Esophagus muscularis mucosa (tissue), 4 donors: ENCODE measurements at regions not wholly inside any gene's neighbourhood (a gene's known extent, or its start where the extent isn't known, plus 50 kb on each side); places are given as distances from the start of the nearest gene placed in this dataset.

Experiments
- DNase-seq: peaks from one replicate; pipeline ENCODE4 v3.0.0-alpha.2; 2017; ENCODE audit errors: extremely low spot score
- H3K27ac ChIP-seq, 4 donors: fragments of 200-600 bp; sonication (generic); replicated peaks in 1 of 4; 1 replicate in 3 of 4; 2 replicates in 1 of 4; pipeline ENCODE4 v1.5.1; 2016 to 2019; ENCODE audit warnings: mild to moderate bottlenecking in 1 of 4
- H3K27me3 ChIP-seq, 4 donors: fragments of 200-600 bp; sonication (generic); one replicate each; pipeline versions ENCODE4 v1.5.1 to v1.6.0; 2016 to 2019
- H3K36me3 ChIP-seq, 4 donors: fragments of 200-600 bp; sonication (generic); one replicate each; pipeline ENCODE4 v1.5.1; 2016 to 2019
- H3K4me1 ChIP-seq, 4 donors: fragments of 200-600 bp; sonication (generic); one replicate each; pipeline ENCODE4 v1.5.1; 2016 to 2019
- H3K4me3 ChIP-seq, 4 donors: fragments of 200-600 bp; sonication (generic); 1 replicate in 2 of 4; 2 replicates in 2 of 4; pipeline ENCODE4 v1.5.1; 2016 to 2019; ENCODE audit warnings: mild to moderate bottlenecking in 4 of 4, moderate library complexity in 1 of 4
- H3K9me3 ChIP-seq, 4 donors: fragments of 200-600 bp; sonication (generic); 1 replicate in 3 of 4; 2 replicates in 1 of 4; pipeline ENCODE4 v1.5.1; 2016 to 2019
- CTCF ChIP-seq, 3 experiments: fragments of 200-600 bp in 2 of 3; fragments of 450-650 bp in 1 of 3; sonication (generic) in 2 of 3; IDR thresholded peaks; one replicate each; pipeline ENCODE4 v1.5.1; 2017 to 2019; ENCODE audit warnings: antibody characterized with exemption in 3 of 3, mild to moderate bottlenecking in 2 of 3, moderate library complexity in 1 of 3
- EP300 ChIP-seq: sonication (generic); formaldehyde crosslinking; IDR thresholded peaks from one replicate; pipeline ENCODE4 v1.6.1; 2017; ENCODE audit warnings: antibody characterized with exemption
- POLR2A ChIP-seq: fragments of 450-650 bp; IDR thresholded peaks from one replicate; pipeline ENCODE4 v1.6.1; 2017; ENCODE audit warnings: antibody characterized with exemption, moderate library complexity, mild to moderate bottlenecking, low read depth
- POLR2AphosphoS5 ChIP-seq, 2 donors: sonication (generic); formaldehyde crosslinking; IDR thresholded peaks; one replicate each; pipeline ENCODE4 v1.6.1; 2017; ENCODE audit warnings: antibody characterized with exemption in 2 of 2
- WGBS: methylation state at CpG from one replicate; pipeline ENCODE4 v1.1.5; 2018; 5-methylcytosine and 5-hydroxymethylcytosine counted together
- intact Hi-C: fragments of 100-400 bp; cut with DNase I; formaldehyde crosslinking; loops from one replicate; pipeline ENCODE4 v1.15.1; 2023

DNA sequence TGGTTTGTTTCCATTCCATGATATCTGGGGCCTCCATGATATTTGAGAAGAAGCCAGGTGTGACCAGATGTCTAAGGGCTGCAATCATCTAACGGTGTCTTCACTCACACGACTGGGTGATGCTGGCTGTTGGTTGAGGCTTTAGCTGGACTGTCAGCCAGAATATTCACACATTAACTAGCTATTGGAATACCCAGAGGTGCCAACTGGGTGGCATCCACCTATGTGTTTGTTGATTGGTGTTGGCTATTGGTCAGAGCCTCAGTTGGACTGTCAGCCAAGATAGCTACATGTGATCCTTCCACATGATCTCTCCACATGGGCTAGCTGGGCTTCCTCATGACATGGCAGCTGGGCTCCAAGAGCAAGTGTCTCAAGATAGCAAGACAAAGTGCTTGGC lies 117.4 kb downstream of the CDCA7 start:
- WGBS = 48% methylated on average over 2 of the region's 2 CpGs
- Histone ChIP-seq H3K36me3 (no peaks in the 10 kb centered on the region), H3K9me3 (peaks cover 0 to 6% (median 0%) of the 10 kb centered on the region in 4 donors), H3K27me3 (no peaks in the 10 kb centered on the region), H3K4me3 (no peak overlapping the region), H3K27ac (no peak overlapping the region), H3K4me1 (no peaks in the 10 kb centered on the region)
- peak; percentile 70 for DNase-seq
- intact Hi-C loops = no loop called here
- TF ChIP-seq EP300 (no peak), POLR2AphosphoS5 (IDR thresholded peaks at IDR 0.05) (no peak), POLR2A (no peak), CTCF (IDR thresholded peaks at IDR 0.05) (no peak)

GRCh38 chr2:173483137-173483536 lies 128.5 kb downstream of the CDCA7 start:
- Histone ChIP-seq H3K4me3 (no peak overlapping the region), H3K27me3 (no peaks in the 10 kb centered on the region), H3K9me3 (no peaks in the 10 kb centered on the region), H3K36me3 (no peaks in the 10 kb centered on the region), H3K27ac (no peak overlapping the region), H3K4me1 (no peaks in the 10 kb centered on the region)
- 74% methylated on average over 5 of the region's 5 CpGs for WGBS
- intact Hi-C loops = no loop called here
- TF ChIP-seq CTCF (IDR thresholded peaks at IDR 0.05) = no peak
- peak; percentile 62 for DNase-seq

GRCh38 chr2:173488861-173489260 lies 134.2 kb downstream of the CDCA7 start:
- H3K27ac ChIP-seq = no peak overlapping the region
- no peaks in the 10 kb centered on the region for H3K27me3 ChIP-seq
- no peaks in the 10 kb centered on the region for H3K36me3 ChIP-seq
- intact Hi-C loops = no loop called here
- no peak overlapping the region for H3K4me3 ChIP-seq
- DNase-seq = peak; percentile 29
- H3K9me3 ChIP-seq = no peaks in the 10 kb centered on the region
- no peaks in the 10 kb centered on the region for H3K4me1 ChIP-seq
- no peak for TF ChIP-seq CTCF (IDR thresholded peaks at IDR 0.05)
- TF ChIP-seq POLR2AphosphoS5 (IDR thresholded peaks at IDR 0.05) = no peak
- TF ChIP-seq EP300 = no peak
- no peak for TF ChIP-seq POLR2A
- 55% methylated on average over 1 of the region's 1 CpG for WGBS

DNA sequence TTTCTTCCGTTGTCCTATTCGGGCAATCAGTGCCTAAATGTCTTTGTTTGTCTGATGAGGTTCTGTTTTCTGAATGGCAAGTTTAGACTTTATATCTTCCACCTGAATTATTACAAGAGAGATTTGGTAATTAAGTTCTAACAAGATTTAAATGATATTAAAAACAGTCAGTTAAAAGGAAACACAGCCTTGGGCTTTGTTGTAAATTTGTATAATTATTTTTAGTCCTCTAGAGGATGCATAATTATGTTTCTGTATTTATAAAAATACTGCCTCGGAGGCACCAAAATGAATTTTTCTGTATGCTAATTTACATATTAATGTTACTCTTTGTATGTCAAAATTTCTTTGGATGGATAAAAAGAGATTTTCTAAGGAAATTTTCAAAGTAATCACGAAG lies 136.7 kb downstream of the CDCA7 start:
- WGBS = 91% methylated on average over 4 of the region's 4 CpGs
- Histone ChIP-seq H3K27me3 (no peaks in the 10 kb centered on the region), H3K27ac (no peak overlapping the region), H3K36me3 (no peaks in the 10 kb centered on the region), H3K9me3 (no peaks in the 10 kb centered on the region), H3K4me3 (no peak overlapping the region), H3K4me1 (no peaks in the 10 kb centered on the region)
- DNase-seq = no peak
- intact Hi-C loops = no loop called here
- TF ChIP-seq EP300 (no peak), POLR2AphosphoS5 (IDR thresholded peaks at IDR 0.05) (no peak), POLR2A (no peak), CTCF (IDR thresholded peaks at IDR 0.05) (no peak)

- DNase-seq = peak; percentile 60
- Histone ChIP-seq H3K4me1 (no peaks in the 10 kb centered on the region), H3K27ac (no peak overlapping the region), H3K4me3 (no peak overlapping the region), H3K9me3 (no peaks in the 10 kb centered on the region), H3K27me3 (no peaks in the 10 kb centered on the region), H3K36me3 (no peaks in the 10 kb centered on the region)
- WGBS = 100% methylated on average over 2 of the region's 2 CpGs
- intact Hi-C loops = no loop called here
- TF ChIP-seq CTCF (IDR thresholded peaks at IDR 0.05) = no peak
- no peak for TF ChIP-seq POLR2A
- TF ChIP-seq POLR2AphosphoS5 (IDR thresholded peaks at IDR 0.05) = no peak
- no peak for TF ChIP-seq EP300
These were observed 139.2 kb downstream of the CDCA7 start for GRCh38 chr2:173493874-173494273.
